Transverse colon (tissue), 4 donors: ENCODE measurements at regions not wholly inside any gene's neighbourhood (a gene's known extent, or its start where the extent isn't known, plus 50 kb on each side); places are given as distances from the start of the nearest gene placed in this dataset.

Experiments used
- DNase-seq: peaks from one replicate; pipeline ENCODE4 v3.0.0-alpha.2; 2019
- H3K27ac ChIP-seq, 4 donors: fragments of 200-600 bp; sonication (generic); 2 replicates each; pipeline ENCODE4 v1.5.1; 2016 to 2018; ENCODE audit warnings: inconsistent platforms in 4 of 4
- H3K27me3 ChIP-seq: fragments of 200-600 bp; sonication (generic); 2 replicates; pipeline ENCODE4 v1.5.1; 2017; ENCODE audit warnings: inconsistent platforms
- H3K36me3 ChIP-seq, 4 donors: fragments of 200-600 bp; sonication (generic); 2 replicates each; pipeline ENCODE4 v1.5.1; 2017 to 2019; ENCODE audit warnings: inconsistent platforms in 4 of 4
- H3K4me1 ChIP-seq, 4 donors: fragments of 200-600 bp; sonication (generic); 2 replicates each; pipeline ENCODE4 v1.5.1; 2017 to 2020; ENCODE audit warnings: inconsistent platforms in 4 of 4
- H3K4me3 ChIP-seq, 4 donors: fragments of 200-600 bp; sonication (generic); 1 replicate in 1 of 4; 2 replicates in 3 of 4; pipeline versions ENCODE4 v1.5.1 to v1.6.1; 2017 to 2019; ENCODE audit warnings: inconsistent platforms in 4 of 4
- H3K9me3 ChIP-seq, 2 donors: fragments of 200-600 bp; sonication (generic); 2 replicates each; pipeline ENCODE4 v1.5.1; 2017 to 2019; ENCODE audit warnings: inconsistent platforms in 2 of 2
- EP300 ChIP-seq: sonication (generic); formaldehyde crosslinking; IDR thresholded peaks from one replicate; pipeline ENCODE4 v1.6.1; 2017; ENCODE audit warnings: antibody characterized with exemption, low read depth
- POLR2A ChIP-seq: fragments of 450-650 bp; IDR thresholded peaks from one replicate; pipeline ENCODE4 v1.6.1; 2016; ENCODE audit warnings: antibody characterized with exemption, mild to moderate bottlenecking, moderate library complexity
- POLR2AphosphoS5 ChIP-seq, 3 donors: sonication (generic); formaldehyde crosslinking; IDR thresholded peaks; one replicate each; pipeline ENCODE4 v1.6.1; 2016; ENCODE audit warnings: antibody characterized with exemption in 3 of 3
- WGBS, 2 donors: methylation state at CpG; one replicate each; pipeline ENCODE4 v1.1.5; 2018; ENCODE audit warnings: low coverage in 1 of 2; 5-methylcytosine and 5-hydroxymethylcytosine counted together
- in situ Hi-C, 4 donors: fragments of 200-750 bp; cut with MboI; loops; one replicate each; pipeline versions ENCODE4 v1.15.0 to v1.15.1; 2017; ENCODE audit warnings: low sequenced_read_pairs in 3 of 4, low pct_ligation_motif_present in 1 of 4, low pct_unique_long_range_greater_than_20kb in 1 of 4
- intact Hi-C: fragments of 100-400 bp; cut with DNase I; formaldehyde crosslinking; loops from one replicate; pipeline ENCODE4 v1.15.1; 2023; ENCODE audit warnings: low total_unique reads
- TF ChIP-seq, protein P1 (sequence below), 5 experiments: fragments of 200-600 bp in 3 of 5; fragments of 450-650 bp in 2 of 5; sonication (generic) in 3 of 5; IDR thresholded peaks; 1 replicate in 2 of 5; 2 replicates in 3 of 5; pipeline ENCODE4 v1.5.1; 2016 to 2017; ENCODE audit warnings: antibody characterized with exemption in 5 of 5, inconsistent platforms in 3 of 5, mild to moderate bottlenecking in 2 of 5, moderate library complexity in 1 of 5

DNA sequence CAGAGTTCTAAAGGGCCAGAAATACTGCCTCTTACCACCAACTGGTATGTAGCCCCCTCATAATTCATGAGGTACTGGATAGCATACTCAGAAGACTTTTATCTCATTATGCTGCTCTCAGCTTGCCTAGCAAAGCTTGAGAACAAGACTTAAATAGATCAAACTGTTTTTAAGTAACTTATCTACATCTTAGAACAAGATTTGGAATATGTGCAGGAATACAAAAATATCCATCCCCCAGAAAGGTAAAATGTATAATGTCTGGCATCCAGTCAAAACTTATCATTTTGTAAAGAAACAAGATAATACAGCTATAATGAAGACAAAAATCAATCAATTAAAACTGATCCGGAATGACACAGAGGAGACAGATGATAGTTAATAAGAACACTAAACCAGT lies 400.4 kb upstream of the TGFBR2 start:
- TF ChIP-seq EP300 = no peak
- TF ChIP-seq, protein P1, sequence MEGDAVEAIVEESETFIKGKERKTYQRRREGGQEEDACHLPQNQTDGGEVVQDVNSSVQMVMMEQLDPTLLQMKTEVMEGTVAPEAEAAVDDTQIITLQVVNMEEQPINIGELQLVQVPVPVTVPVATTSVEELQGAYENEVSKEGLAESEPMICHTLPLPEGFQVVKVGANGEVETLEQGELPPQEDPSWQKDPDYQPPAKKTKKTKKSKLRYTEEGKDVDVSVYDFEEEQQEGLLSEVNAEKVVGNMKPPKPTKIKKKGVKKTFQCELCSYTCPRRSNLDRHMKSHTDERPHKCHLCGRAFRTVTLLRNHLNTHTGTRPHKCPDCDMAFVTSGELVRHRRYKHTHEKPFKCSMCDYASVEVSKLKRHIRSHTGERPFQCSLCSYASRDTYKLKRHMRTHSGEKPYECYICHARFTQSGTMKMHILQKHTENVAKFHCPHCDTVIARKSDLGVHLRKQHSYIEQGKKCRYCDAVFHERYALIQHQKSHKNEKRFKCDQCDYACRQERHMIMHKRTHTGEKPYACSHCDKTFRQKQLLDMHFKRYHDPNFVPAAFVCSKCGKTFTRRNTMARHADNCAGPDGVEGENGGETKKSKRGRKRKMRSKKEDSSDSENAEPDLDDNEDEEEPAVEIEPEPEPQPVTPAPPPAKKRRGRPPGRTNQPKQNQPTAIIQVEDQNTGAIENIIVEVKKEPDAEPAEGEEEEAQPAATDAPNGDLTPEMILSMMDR (IDR thresholded peaks at IDR 0.05) = no peak
- no peak for TF ChIP-seq POLR2A
- no peak for TF ChIP-seq POLR2AphosphoS5 (IDR thresholded peaks at IDR 0.05)
- Histone ChIP-seq H3K4me3 (no peak overlapping the region), H3K9me3 (no peaks in the 10 kb centered on the region), H3K36me3 (no peaks in the 10 kb centered on the region), H3K4me1 (no peaks in the 10 kb centered on the region), H3K27ac (no peak overlapping the region), H3K27me3 (no peaks in the 10 kb centered on the region)
- in situ Hi-C loops = loop anchor here in 2 of 4 donors (10.0 kb wide), 1 partner anchor 489 kb away; no protein-coding TSS in a partner anchor
- intact Hi-C loops = no loop called here
- DNase-seq = no peak
- WGBS, 2 donors = 93 to 100% methylated on average over 1 of the region's 1 CpG

DNA sequence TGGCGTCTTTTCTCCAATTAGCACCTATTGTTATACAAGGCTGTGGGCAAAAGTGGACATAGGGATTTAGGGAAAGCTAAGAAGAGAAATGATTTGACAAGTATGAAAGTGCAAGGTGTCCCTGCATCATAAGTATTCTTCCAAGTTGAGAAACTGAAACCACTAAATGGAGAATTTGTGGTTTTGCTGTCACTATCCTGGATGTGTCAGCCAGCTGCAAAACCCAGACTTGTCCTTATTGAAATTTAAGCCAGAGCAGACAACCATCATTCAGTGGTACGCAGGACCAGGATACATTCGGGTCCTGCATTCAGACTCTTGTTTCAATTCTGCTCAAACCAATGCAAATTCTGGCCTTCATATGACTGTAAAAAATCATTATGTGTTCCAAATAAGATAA lies 384.8 kb upstream of the TGFBR2 start:
- Histone ChIP-seq H3K36me3 (no peaks in the 10 kb centered on the region), H3K27me3 (no peaks in the 10 kb centered on the region), H3K27ac (no peak overlapping the region), H3K4me3 (no peak overlapping the region), H3K4me1 (peaks cover 0 to 3% (median 0%) of the 10 kb centered on the region in 4 donors), H3K9me3 (no peaks in the 10 kb centered on the region)
- 76 to 80% methylated on average over 3 of the region's 3 CpGs for WGBS, 2 donors
- intact Hi-C loops (no loop called here), in situ Hi-C loops (no loop called here)
- TF ChIP-seq EP300 = no peak
- TF ChIP-seq POLR2AphosphoS5 (IDR thresholded peaks at IDR 0.05) = no peak
- TF ChIP-seq, protein P1 (IDR thresholded peaks at IDR 0.05) = no peak
- DNase-seq = no peak

DNA sequence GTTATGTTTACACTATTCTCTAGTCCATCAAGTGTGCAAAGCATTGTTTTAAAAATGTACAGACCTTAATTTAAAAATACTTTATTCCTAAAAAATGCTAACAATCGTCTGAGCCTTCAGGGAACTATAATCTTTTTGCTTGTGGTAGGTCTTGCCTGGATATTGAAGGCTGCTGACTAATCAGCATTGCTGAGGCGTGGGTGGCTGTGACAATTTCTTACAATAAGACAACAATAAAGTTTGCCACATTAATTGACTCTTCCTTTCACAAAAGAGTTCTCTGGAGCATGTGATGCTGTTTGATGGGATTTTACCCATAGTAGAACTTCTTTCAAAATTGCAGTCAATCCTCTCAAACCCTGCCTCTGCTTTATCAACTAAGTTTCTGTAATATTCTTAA lies 384.0 kb upstream of the TGFBR2 start:
- Histone ChIP-seq H3K4me1 (peaks cover 0 to 7% (median under 1%) of the 10 kb centered on the region in 4 donors), H3K27me3 (no peaks in the 10 kb centered on the region), H3K36me3 (no peaks in the 10 kb centered on the region), H3K4me3 (no peak overlapping the region), H3K9me3 (no peaks in the 10 kb centered on the region), H3K27ac (no peak overlapping the region)
- in situ Hi-C loops = no loop called here
- TF ChIP-seq POLR2AphosphoS5 (IDR thresholded peaks at IDR 0.05) = no peak
- no peak for TF ChIP-seq POLR2A
- TF ChIP-seq EP300 = no peak
- 73 to 89% methylated on average over 2 of the region's 2 CpGs for WGBS, 2 donors
- intact Hi-C loops = no loop called here
- no peak for DNase-seq

DNA sequence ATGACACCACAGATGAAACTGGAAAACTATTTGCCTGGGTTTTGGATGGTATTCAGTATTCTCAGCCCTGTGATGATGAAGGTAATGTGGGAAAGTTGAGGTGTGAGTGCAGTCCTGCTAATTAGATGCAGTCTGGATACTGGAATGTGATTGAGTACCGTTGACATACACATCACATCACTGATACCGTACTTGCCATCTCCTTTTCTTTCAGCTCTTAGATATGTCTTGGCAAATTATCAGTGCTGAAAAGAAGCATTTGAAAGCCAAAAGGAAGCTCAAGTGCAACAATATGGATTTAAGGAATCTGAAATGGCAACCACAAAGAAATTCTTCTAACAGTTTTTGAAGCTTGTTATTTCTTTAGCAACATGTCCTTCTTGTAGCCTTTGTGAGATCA lies 381.4 kb upstream of the TGFBR2 start:
- no peak overlapping the region for H3K27ac ChIP-seq
- WGBS, 2 donors = 80 to 96% methylated on average over 2 of the region's 2 CpGs
- no peak overlapping the region for H3K4me3 ChIP-seq
- no peaks in the 10 kb centered on the region for H3K9me3 ChIP-seq
- H3K4me1 ChIP-seq = peaks cover 0 to 16% (median 5%) of the 10 kb centered on the region in 4 donors
- H3K36me3 ChIP-seq = no peaks in the 10 kb centered on the region
- TF ChIP-seq EP300 (no peak), POLR2AphosphoS5 (IDR thresholded peaks at IDR 0.05) (no peak), POLR2A (no peak)
- TF ChIP-seq, protein P1 (IDR thresholded peaks at IDR 0.05) = no peak
- intact Hi-C loops (no loop called here), in situ Hi-C loops (no loop called here)
- DNase-seq = no peak
- H3K27me3 ChIP-seq = no peaks in the 10 kb centered on the region

DNA sequence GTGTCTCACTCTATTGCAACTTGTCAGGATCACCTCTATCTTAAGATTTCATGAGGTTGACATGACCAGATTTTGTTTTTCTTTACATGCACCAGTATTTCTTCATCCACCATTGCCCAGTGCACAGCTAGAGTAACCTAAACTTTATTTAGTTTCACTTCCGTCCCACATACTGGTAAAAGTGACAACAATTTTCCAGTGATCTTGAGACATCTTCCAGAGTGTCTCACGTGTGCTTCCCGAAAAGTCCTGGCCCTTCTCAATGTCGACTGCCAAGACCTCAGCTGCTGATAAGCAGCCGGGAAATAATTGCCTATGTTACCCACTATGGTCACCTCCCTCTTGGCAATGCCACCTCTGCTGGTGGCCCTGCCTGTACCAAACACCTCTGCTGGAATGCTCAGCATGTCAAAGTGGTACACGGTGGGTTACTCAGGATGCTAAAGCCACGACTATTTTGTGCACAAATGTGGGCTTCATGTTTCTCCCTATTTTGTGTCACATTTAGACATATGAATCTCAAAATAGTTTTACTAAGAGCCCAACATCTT lies 379.7 kb upstream of the TGFBR2 start:
- no peak for DNase-seq

More for the DNA sequence above, 379.7 kb upstream of the TGFBR2 start:
- no peaks in the 10 kb centered on the region for H3K36me3 ChIP-seq
- in situ Hi-C loops = no loop called here
- H3K27me3 ChIP-seq = no peaks in the 10 kb centered on the region
- 60 to 89% methylated on average over 1 to 7 of the region's 7 CpGs for WGBS, 2 donors
- intact Hi-C loops = no loop called here
- H3K9me3 ChIP-seq = no peaks in the 10 kb centered on the region
- H3K4me3 ChIP-seq = no peak overlapping the region
- peaks cover 0 to 22% (median 5%) of the 10 kb centered on the region in 4 donors for H3K4me1 ChIP-seq
- no peak overlapping the region for H3K27ac ChIP-seq
- TF ChIP-seq EP300 = no peak
- no peak for TF ChIP-seq POLR2A
- TF ChIP-seq, protein P1 (IDR thresholded peaks at IDR 0.05) = no peak
- TF ChIP-seq POLR2AphosphoS5 (IDR thresholded peaks at IDR 0.05) = no peak
